Renal cortex interstitium (tissue), 11 donors: ENCODE measurements at regions not wholly inside any gene's neighbourhood (a gene's known extent, or its start where the extent isn't known, plus 50 kb on each side); places are given as distances from the start of the nearest gene placed in this dataset.

Experiments used
- DNase-seq, 11 donors: peaks; one replicate each; pipeline ENCODE4 v3.0.0-alpha.2; 2013; ENCODE audit warnings: low read depth in 9 of 11, low spot score in 4 of 11; ENCODE audit errors: extremely low read depth in 1 of 11

GRCh38 chr12:65593239-65593701, 231.0 kb upstream of the HMGA2 start:
- DNase-seq, result no peak

GRCh38 chr12:65594409-65594808, 229.9 kb upstream of the HMGA2 start:
- DNase-seq, result peak in 2 of 11 donors; percentile 38

- DNase-seq, result no peak
Measured at GRCh38 chr12:65595016-65595560, 229.2 kb upstream of the HMGA2 start.

- no peak for DNase-seq
Measured at GRCh38 chr12:65596514-65597091, 227.7 kb upstream of the HMGA2 start.

- no peak for DNase-seq
Measured at GRCh38 chr12:65597527-65597926, 226.8 kb upstream of the HMGA2 start.

- no peak for DNase-seq
Measured at GRCh38 chr12:65598688-65599087, 225.6 kb upstream of the HMGA2 start.

GRCh38 chr12:65602253-65602609, 222.1 kb upstream of the HMGA2 start:
- no peak for DNase-seq

- DNase-seq, result peak; percentile 63 to 84 (median 70)
Measured at GRCh38 chr12:65602610-65603295, 221.5 kb upstream of the HMGA2 start.

GRCh38 chr12:65603438-65604351, 220.6 kb upstream of the HMGA2 start:
- no peak for DNase-seq

- no peak for DNase-seq
Measured at GRCh38 chr12:65605019-65605418, 219.3 kb upstream of the HMGA2 start.

- no peak for DNase-seq
Measured at GRCh38 chr12:65606008-65606766, 218.1 kb upstream of the HMGA2 start.

GRCh38 chr12:65607401-65607841, 216.9 kb upstream of the HMGA2 start:
- no peak for DNase-seq

GRCh38 chr12:65608319-65608916, 215.9 kb upstream of the HMGA2 start:
- DNase-seq, result no peak

GRCh38 chr12:65609359-65609771, 214.9 kb upstream of the HMGA2 start:
- DNase-seq, result no peak

- DNase-seq, result no peak
Measured at GRCh38 chr12:65611396-65611795, 212.9 kb upstream of the HMGA2 start.

- DNase-seq, result no peak
Measured at GRCh38 chr12:65612440-65612839, 211.8 kb upstream of the HMGA2 start.

GRCh38 chr12:65613692-65614091, 210.6 kb upstream of the HMGA2 start:
- no peak for DNase-seq

GRCh38 chr12:65614259-65614889, 209.9 kb upstream of the HMGA2 start:
- DNase-seq, result no peak
